ENCODE measurements at regions not wholly inside any gene's neighbourhood (a gene's known extent, or its start where the extent isn't known, plus 50 kb on each side); places are given as distances from the start of the nearest gene placed in this dataset.

GRCh38 chr10:44161184-44161583 lies 223.7 kb downstream of the CXCL12 start:
- no peak for TF ChIP-seq CTCF (IDR thresholded peaks at IDR 0.05)
- no peak for TF ChIP-seq POLR2A (IDR thresholded peaks at IDR 0.05)
- TF ChIP-seq EP300 (IDR thresholded peaks at IDR 0.05) = no peak

All from gastroesophageal sphincter (tissue), 3 donors.